ENCODE measurements at regions not wholly inside any gene's neighbourhood (a gene's known extent, or its start where the extent isn't known, plus 50 kb on each side); places are given as distances from the start of the nearest gene placed in this dataset.

DNA sequence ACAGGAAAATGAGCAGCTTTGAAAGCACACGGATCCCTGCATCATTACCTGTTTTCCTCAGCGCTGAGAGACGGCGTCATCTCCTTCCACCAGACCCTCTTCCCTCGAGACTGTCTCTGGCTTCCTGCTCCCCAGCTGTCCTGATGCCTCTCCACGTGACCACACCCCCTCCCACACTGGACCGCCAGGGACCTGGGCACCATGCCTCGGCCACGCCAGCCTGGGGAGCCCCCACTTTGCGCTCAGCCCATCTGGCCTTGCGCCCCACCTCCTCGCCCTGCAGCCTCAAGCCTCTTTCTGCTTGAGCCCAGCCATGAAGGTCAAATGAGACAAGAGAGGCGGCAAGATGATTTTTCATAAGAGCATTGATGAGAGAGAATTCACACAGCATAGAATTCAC lies 66.0 kb upstream of the ACKR3 start:
- no peak overlapping the region for H3K27ac ChIP-seq
- no peak for TF ChIP-seq POLR2A (IDR thresholded peaks at IDR 0.05)
- no peak for TF ChIP-seq POLR2AphosphoS5 (IDR thresholded peaks at IDR 0.05)
- no peak for TF ChIP-seq EP300 (IDR thresholded peaks at IDR 0.05)
- TF ChIP-seq, protein P1, sequence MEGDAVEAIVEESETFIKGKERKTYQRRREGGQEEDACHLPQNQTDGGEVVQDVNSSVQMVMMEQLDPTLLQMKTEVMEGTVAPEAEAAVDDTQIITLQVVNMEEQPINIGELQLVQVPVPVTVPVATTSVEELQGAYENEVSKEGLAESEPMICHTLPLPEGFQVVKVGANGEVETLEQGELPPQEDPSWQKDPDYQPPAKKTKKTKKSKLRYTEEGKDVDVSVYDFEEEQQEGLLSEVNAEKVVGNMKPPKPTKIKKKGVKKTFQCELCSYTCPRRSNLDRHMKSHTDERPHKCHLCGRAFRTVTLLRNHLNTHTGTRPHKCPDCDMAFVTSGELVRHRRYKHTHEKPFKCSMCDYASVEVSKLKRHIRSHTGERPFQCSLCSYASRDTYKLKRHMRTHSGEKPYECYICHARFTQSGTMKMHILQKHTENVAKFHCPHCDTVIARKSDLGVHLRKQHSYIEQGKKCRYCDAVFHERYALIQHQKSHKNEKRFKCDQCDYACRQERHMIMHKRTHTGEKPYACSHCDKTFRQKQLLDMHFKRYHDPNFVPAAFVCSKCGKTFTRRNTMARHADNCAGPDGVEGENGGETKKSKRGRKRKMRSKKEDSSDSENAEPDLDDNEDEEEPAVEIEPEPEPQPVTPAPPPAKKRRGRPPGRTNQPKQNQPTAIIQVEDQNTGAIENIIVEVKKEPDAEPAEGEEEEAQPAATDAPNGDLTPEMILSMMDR (IDR thresholded peaks at IDR 0.05): no peak
- H3K4me1 ChIP-seq: peaks cover 0 to 10% (median 3%) of the 10 kb centered on the region in 4 donors
- no peak overlapping the region for H3K4me3 ChIP-seq
- peak; percentile 27 to 52 for ATAC-seq (ENCODE audit: low FRiP score in 2 of 2)
- peak in 1 of 2 donors; percentile 70 for DNase-seq
- H3K36me3 ChIP-seq: no peaks in the 10 kb centered on the region
- 80 to 84% methylated on average over 13 of the region's 13 CpGs for WGBS, 2 donors
- peaks cover 0 to 7% (median 0%) of the 10 kb centered on the region in 4 donors for H3K27me3 ChIP-seq
- no peaks in the 10 kb centered on the region for H3K9me3 ChIP-seq

DNA sequence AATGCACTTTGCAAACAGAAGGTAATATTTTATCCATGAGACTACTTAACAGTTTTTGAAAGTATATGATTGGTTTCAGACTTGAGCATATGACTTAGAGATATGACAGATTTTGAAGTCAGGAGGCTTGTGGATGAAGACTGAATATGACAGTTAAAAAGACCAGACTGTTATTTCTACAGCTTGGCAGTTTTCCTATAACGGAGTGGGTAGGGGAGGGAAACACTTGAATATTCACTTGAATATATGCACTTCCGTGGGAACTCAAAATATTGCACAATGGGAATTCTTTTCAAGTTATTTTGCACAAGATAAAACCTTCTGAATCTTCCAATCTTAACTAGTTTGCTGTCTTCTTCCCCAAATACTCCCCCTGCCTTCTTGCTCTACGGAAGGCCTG lies 64.6 kb upstream of the ACKR3 start:
- no peaks in the 10 kb centered on the region for H3K9me3 ChIP-seq
- no peak overlapping the region for H3K27ac ChIP-seq
- H3K27me3 ChIP-seq: peaks cover 0 to 7% (median 0%) of the 10 kb centered on the region in 4 donors
- ATAC-seq (ENCODE audit: low FRiP score in 2 of 2) (no peak), DNase-seq (no peak)
- H3K4me1 ChIP-seq: peaks cover 0 to 10% (median 3%) of the 10 kb centered on the region in 4 donors
- no peak overlapping the region for H3K4me3 ChIP-seq
- no peaks in the 10 kb centered on the region for H3K36me3 ChIP-seq
- WGBS, 2 donors: 50 to 71% methylated on average over 3 of the region's 3 CpGs
- TF ChIP-seq POLR2AphosphoS5 (IDR thresholded peaks at IDR 0.05) (no peak), EP300 (IDR thresholded peaks at IDR 0.05) (no peak), POLR2A (IDR thresholded peaks at IDR 0.05) (no peak)
- TF ChIP-seq, protein P1 (IDR thresholded peaks at IDR 0.05): no peak

DNA sequence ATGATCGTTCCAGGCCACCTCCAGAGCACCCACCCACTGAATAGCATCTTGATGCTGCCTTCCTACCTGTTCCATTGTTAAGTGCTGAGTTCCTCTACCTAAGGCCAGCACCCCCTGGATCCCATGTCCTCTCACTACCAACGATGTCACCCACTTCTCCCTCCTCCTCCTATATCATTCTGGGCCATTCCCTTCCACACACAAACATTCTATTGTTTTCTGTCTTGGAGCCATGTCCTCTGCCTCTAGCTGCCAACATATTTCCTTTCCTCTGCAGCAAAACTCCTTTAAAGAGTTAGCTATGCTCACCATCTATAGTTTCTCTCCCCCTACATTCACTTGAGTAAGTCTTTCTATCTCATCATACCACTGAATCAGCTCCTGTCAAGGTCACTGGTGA lies 64.0 kb upstream of the ACKR3 start:
- Histone ChIP-seq H3K4me3 (no peak overlapping the region), H3K27me3 (peaks cover 0 to 7% (median 0%) of the 10 kb centered on the region in 4 donors), H3K36me3 (no peaks in the 10 kb centered on the region), H3K4me1 (peaks cover 0 to 10% (median 3%) of the 10 kb centered on the region in 4 donors), H3K27ac (no peak overlapping the region), H3K9me3 (no peaks in the 10 kb centered on the region)
- 59 to 72% methylated on average over 2 of the region's 2 CpGs for WGBS, 2 donors
- ATAC-seq (ENCODE audit: low FRiP score in 2 of 2) (no peak), DNase-seq (no peak)
- TF ChIP-seq, protein P1 (IDR thresholded peaks at IDR 0.05): no peak
- no peak for TF ChIP-seq POLR2A (IDR thresholded peaks at IDR 0.05)
- TF ChIP-seq POLR2AphosphoS5 (IDR thresholded peaks at IDR 0.05): no peak
- no peak for TF ChIP-seq EP300 (IDR thresholded peaks at IDR 0.05)

DNA sequence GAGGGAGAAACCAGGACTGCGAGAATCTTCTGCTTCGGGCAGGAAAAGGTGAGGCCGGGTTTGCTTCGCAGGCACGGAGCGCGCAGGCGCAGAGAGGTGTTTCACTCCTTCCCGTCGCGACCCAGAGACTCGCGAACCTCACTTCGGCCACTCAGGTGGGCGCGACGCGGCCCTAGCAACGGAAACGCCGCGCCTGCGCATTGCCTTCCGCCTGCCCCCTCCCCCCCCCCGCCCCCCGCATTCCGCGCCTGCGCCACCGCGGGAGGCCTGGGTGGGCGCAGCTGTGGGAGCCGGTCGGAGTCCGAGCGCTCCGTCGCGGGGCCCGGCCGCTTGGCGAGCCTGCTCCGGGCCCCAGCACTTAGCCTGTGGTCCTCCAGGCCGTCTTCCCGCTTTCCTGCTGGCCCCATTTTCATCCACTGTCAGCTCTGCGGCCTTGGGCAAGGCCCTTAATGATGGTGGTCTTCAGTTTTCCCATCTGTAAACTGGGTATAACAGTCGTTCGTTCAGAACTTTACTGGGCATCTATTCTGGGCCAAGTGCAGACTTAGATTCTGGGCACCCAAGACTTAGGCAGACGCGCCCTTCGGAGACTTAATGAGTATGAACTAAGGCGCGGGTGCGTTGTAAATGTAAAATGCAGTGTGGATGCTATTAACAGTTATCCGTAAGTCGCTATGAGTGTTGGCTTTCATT lies 62.1 kb upstream of the ACKR3 start:
- ATAC-seq (ENCODE audit: low FRiP score in 2 of 2) (peak; percentile 7 to 76), DNase-seq (peak; percentile 71 to 90)
- 34 to 80% methylated on average over 13 to 31 of the region's 56 CpGs for WGBS, 2 donors
- Histone ChIP-seq H3K27me3 (peaks cover 0 to 7% (median 0%) of the 10 kb centered on the region in 4 donors), H3K36me3 (no peaks in the 10 kb centered on the region), H3K4me3 (peak overlapping the region in 3 of 4 donors; percentile 35 to 51 (median 43)), H3K27ac (no peak overlapping the region), H3K9me3 (no peaks in the 10 kb centered on the region), H3K4me1 (peaks cover 0 to 10% (median 3%) of the 10 kb centered on the region in 4 donors)
- TF ChIP-seq EP300 (IDR thresholded peaks at IDR 0.05) (no peak), POLR2AphosphoS5 (IDR thresholded peaks at IDR 0.05) (no peak), POLR2A (IDR thresholded peaks at IDR 0.05) (no peak)
- TF ChIP-seq, protein P1 (IDR thresholded peaks at IDR 0.05): no peak

DNA sequence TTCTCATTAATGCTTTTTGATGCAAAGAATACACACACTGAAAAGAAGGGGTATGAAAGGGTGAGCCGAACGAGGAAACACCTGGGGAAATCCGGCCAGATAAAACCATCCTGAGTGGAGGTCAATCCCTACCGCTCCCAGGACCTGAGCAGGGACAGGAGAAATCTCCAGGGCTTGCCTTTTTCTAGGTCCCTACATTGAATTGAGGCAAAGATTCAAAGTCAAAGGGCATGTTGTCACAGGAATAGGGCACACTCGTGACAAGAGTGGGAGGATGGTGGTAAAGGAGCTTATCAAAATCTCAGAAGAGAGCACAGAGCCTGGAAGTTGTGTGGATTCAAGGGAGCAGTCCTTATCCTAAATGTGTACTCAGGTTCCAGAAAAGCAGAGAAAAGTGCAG lies 61.2 kb upstream of the ACKR3 start:
- Histone ChIP-seq H3K4me1 (peaks cover 0 to 10% (median 3%) of the 10 kb centered on the region in 4 donors), H3K9me3 (no peaks in the 10 kb centered on the region), H3K27ac (no peak overlapping the region), H3K27me3 (peaks cover 0 to 7% (median 0%) of the 10 kb centered on the region in 4 donors), H3K4me3 (no peak overlapping the region), H3K36me3 (no peaks in the 10 kb centered on the region)
- no peak for ATAC-seq (ENCODE audit: low FRiP score in 2 of 2)
- 84 to 92% methylated on average over 5 of the region's 5 CpGs for WGBS, 2 donors
- no peak for TF ChIP-seq POLR2A (IDR thresholded peaks at IDR 0.05)
- no peak for TF ChIP-seq POLR2AphosphoS5 (IDR thresholded peaks at IDR 0.05)
- TF ChIP-seq EP300 (IDR thresholded peaks at IDR 0.05): no peak
- TF ChIP-seq, protein P1 (IDR thresholded peaks at IDR 0.05): no peak
- DNase-seq: no peak
